ENCODE measurements at regions not wholly inside any gene's neighbourhood (a gene's known extent, or its start where the extent isn't known, plus 50 kb on each side); places are given as distances from the start of the nearest gene placed in this dataset.

GRCh38 chr2:122993592-122993991 lies 1031.5 kb upstream of the CNTNAP5 start:
- TF ChIP-seq, protein P1, sequence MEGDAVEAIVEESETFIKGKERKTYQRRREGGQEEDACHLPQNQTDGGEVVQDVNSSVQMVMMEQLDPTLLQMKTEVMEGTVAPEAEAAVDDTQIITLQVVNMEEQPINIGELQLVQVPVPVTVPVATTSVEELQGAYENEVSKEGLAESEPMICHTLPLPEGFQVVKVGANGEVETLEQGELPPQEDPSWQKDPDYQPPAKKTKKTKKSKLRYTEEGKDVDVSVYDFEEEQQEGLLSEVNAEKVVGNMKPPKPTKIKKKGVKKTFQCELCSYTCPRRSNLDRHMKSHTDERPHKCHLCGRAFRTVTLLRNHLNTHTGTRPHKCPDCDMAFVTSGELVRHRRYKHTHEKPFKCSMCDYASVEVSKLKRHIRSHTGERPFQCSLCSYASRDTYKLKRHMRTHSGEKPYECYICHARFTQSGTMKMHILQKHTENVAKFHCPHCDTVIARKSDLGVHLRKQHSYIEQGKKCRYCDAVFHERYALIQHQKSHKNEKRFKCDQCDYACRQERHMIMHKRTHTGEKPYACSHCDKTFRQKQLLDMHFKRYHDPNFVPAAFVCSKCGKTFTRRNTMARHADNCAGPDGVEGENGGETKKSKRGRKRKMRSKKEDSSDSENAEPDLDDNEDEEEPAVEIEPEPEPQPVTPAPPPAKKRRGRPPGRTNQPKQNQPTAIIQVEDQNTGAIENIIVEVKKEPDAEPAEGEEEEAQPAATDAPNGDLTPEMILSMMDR (conservative IDR thresholded peaks at IDR 0.05): no peak
- no peak for TF ChIP-seq EZH2 (IDR thresholded peaks at IDR 0.05; ENCODE audit: low read depth)

Data from PC-9 (cell line).